Endothelial cell of umbilical vein (primary cell): ENCODE measurements at regions not wholly inside any gene's neighbourhood (a gene's known extent, or its start where the extent isn't known, plus 50 kb on each side); places are given as distances from the start of the nearest gene placed in this dataset.

Source experiments
- BruUV-seq: library from RNA; stranded (reverse); fragments of 400-500 nt; replicated peaks from 2 replicates; lab custom pipeline; 2021; lab: Mats Ljungman, UMichigan
- CTCF ChIA-PET: fragments of 300-600, 350-600 bp; sonication (Branson Sonifier 250); formaldehyde crosslinking; loops from one replicate; lab custom pipeline; 2021; ENCODE audit warnings: antibody characterized with exemption, inconsistent platforms; lab: Charles Lee
- POLR2A ChIA-PET: fragments of 300-600, 350-600 bp; sonication (Branson Sonifier 250); formaldehyde crosslinking; loops from one replicate; lab custom pipeline; 2021; ENCODE audit warnings: antibody characterized with exemption, inconsistent platforms; lab: Charles Lee
- DNase-seq: peaks from one replicate; pipeline ENCODE4 v3.0.0-alpha.2; 2011; ENCODE audit warnings: low read depth, low spot score
- FAIRE-seq: peaks from 2 replicates; lab custom pipeline; 2011; peaks lifted over from hg19 to GRCh38; lab: Jason Lieb, UNC
- H2AFZ ChIP-seq: 2 replicates; pipeline ENCODE4 v1.6.0; 2012; ENCODE audit warnings: low read depth, low read length, control low read depth, inconsistent platforms
- H3K27ac ChIP-seq: 2 replicates; pipeline ENCODE4 v1.5.1; 2011; ENCODE audit warnings: low read depth, mild to moderate bottlenecking, control low read depth, low read length, moderate library complexity; ENCODE audit not compliant: insufficient read depth
- H3K27me3 ChIP-seq, 2 experiments: 2 replicates each; pipeline versions ENCODE4 v1.6.0 to v1.6.1; 2011; ENCODE audit warnings: low read length in 2 of 2, mixed read lengths in 1 of 2; ENCODE audit not compliant: control insufficient read depth in 2 of 2, insufficient read depth in 2 of 2
- H3K36me3 ChIP-seq, 2 experiments: 2 replicates in 1 of 2; 3 replicates in 1 of 2; pipeline ENCODE4 v1.5.1; 2011; ENCODE audit warnings: low read length in 2 of 2, mild to moderate bottlenecking in 1 of 2, moderate library complexity in 1 of 2; ENCODE audit not compliant: control insufficient read depth in 2 of 2, insufficient read depth in 2 of 2; ENCODE audit errors: extremely low read depth in 1 of 2
- H3K4me1 ChIP-seq: 3 replicates; pipeline ENCODE4 v1.5.1; 2011; ENCODE audit warnings: mild to moderate bottlenecking, low read length; ENCODE audit not compliant: control insufficient read depth, insufficient read depth; ENCODE audit errors: extremely low read depth
- H3K4me2 ChIP-seq: 2 replicates; pipeline ENCODE4 v1.6.1; 2011; ENCODE audit warnings: low read length, control low read depth, mixed read lengths; ENCODE audit not compliant: insufficient read depth
- H3K4me3 ChIP-seq, 3 experiments: fragments of 200-600 bp in 1 of 3; sonication (generic), shearing (Covaris generic) in 1 of 3; replicated peaks in 1 of 3; 2 replicates each; pipeline ENCODE4 v1.5.1; 2011 to 2016; ENCODE audit warnings: control low read depth in 3 of 3, low read length in 3 of 3, mild to moderate bottlenecking in 2 of 3, inconsistent platforms in 1 of 3, low read depth in 1 of 3, moderate library complexity in 1 of 3; ENCODE audit not compliant: insufficient read depth in 1 of 3
- H3K79me2 ChIP-seq: 2 replicates; pipeline ENCODE4 v1.6.0; 2012; ENCODE audit warnings: low read length, inconsistent platforms; ENCODE audit not compliant: control insufficient read depth, insufficient read depth
- H3K9ac ChIP-seq: replicated peaks from 2 replicates; pipeline ENCODE3; 2011; ENCODE audit warnings: low read length, control low read depth; ENCODE audit not compliant: insufficient read depth; ENCODE audit errors: extremely low read depth
- H3K9me1 ChIP-seq: replicated peaks from 3 replicates; pipeline ENCODE4 v1.6.0; 2011; ENCODE audit warnings: mild to moderate bottlenecking, low read length; ENCODE audit not compliant: control insufficient read depth, insufficient read depth; ENCODE audit errors: extremely low read depth
- H3K9me3 ChIP-seq: replicated peaks from 2 replicates; pipeline ENCODE4 v1.5.1; 2012; ENCODE audit warnings: low read length, inconsistent platforms; ENCODE audit not compliant: control insufficient read depth, insufficient read depth
- H4K20me1 ChIP-seq: replicated peaks from 2 replicates; pipeline ENCODE3; 2011; ENCODE audit warnings: mild to moderate bottlenecking, low read length; ENCODE audit not compliant: control insufficient read depth, insufficient read depth; ENCODE audit errors: extremely low read depth
- EZH2 ChIP-seq: IDR thresholded peaks from 2 replicates; pipeline ENCODE4 v1.6.1; 2012; ENCODE audit warnings: borderline replicate concordance, low read depth, mild to moderate bottlenecking, moderate library complexity, low read length, inconsistent platforms; ENCODE audit not compliant: severe bottlenecking
- FOS ChIP-seq: IDR thresholded peaks from 2 replicates; pipeline ENCODE4 v1.6.1; 2011; ENCODE audit warnings: mild to moderate bottlenecking, low read length, moderate library complexity, borderline replicate concordance; ENCODE audit not compliant: insufficient read depth
- GATA2 ChIP-seq: IDR thresholded peaks from 2 replicates; pipeline ENCODE4 v1.7.0; 2011; ENCODE audit warnings: low read depth, mild to moderate bottlenecking, moderate library complexity, mixed read lengths, low read length; ENCODE audit not compliant: insufficient read length, insufficient read depth
- JUN ChIP-seq: IDR thresholded peaks from 2 replicates; pipeline ENCODE4 v1.6.1; 2011; ENCODE audit warnings: borderline replicate concordance, low read depth; ENCODE audit not compliant: insufficient read length, insufficient read depth
- MAX ChIP-seq: IDR thresholded peaks from 2 replicates; pipeline ENCODE4 v1.6.1; 2011; ENCODE audit not compliant: insufficient read depth, insufficient read length
- MYC ChIP-seq: IDR thresholded peaks from one replicate; pipeline ENCODE4 v1.6.1; 2011; ENCODE audit warnings: mild to moderate bottlenecking, low read depth, low read length
- POLR2A ChIP-seq: IDR thresholded peaks from 2 replicates; pipeline ENCODE4 v1.6.1; 2012; ENCODE audit warnings: low read depth, mild to moderate bottlenecking, control low read depth, low read length
- POLR2AphosphoS5 ChIP-seq: IDR thresholded peaks from 2 replicates; pipeline ENCODE4 v1.6.1; 2012; ENCODE audit warnings: low read depth, mild to moderate bottlenecking, control low read depth, low read length, moderate library complexity; ENCODE audit not compliant: insufficient read depth
- dilution Hi-C: fragments of 300-500 bp; cut with MboI; formaldehyde crosslinking; loops from one replicate; pipeline ENCODE4 v1.15.0; 2019; ENCODE audit warnings: low sequenced_read_pairs; ENCODE audit not compliant: extremely low pct_ligation_motif_present
- intact Hi-C: fragments of 100-400 bp; cut with micrococcal nuclease; formaldehyde crosslinking; loops from one replicate; pipeline ENCODE4 v1.10.0; 2022
- TF ChIP-seq, protein P1 (sequence below), 2 donors: IDR thresholded peaks; 1 replicate in 1 of 2; 2 replicates in 1 of 2; pipeline ENCODE4 v1.5.1; 2011; ENCODE audit warnings: low read length in 2 of 2, mild to moderate bottlenecking in 2 of 2, moderate library complexity in 2 of 2, control low read depth in 1 of 2, inconsistent platforms in 1 of 2, low read depth in 1 of 2; ENCODE audit not compliant: insufficient read depth in 1 of 2; ENCODE audit errors: extremely low read depth in 1 of 2

GRCh38 chr6:167397712-167398111 is 72.8 kb downstream of the TTLL2 start:
- H3K4me2 ChIP-seq = no peak overlapping the region
- no peak overlapping the region for H3K9ac ChIP-seq
- DNase-seq (no peak), FAIRE-seq (no peak)
- H3K4me1 ChIP-seq = no peaks in the 10 kb centered on the region
- dilution Hi-C loops (no loop called here), intact Hi-C loops (no loop called here)
- POLR2A ChIA-PET = no interaction called here
- H3K9me3 ChIP-seq = no peaks in the 10 kb centered on the region
- CTCF ChIA-PET = no interaction called here
- BruUV-seq = no TSS peak
- no peak overlapping the region for H3K4me3 ChIP-seq
- TF ChIP-seq EZH2 = no peak
- no peaks in the 10 kb centered on the region for H3K27me3 ChIP-seq
- no peaks in the 10 kb centered on the region for H3K9me1 ChIP-seq
- no peak overlapping the region for H3K27ac ChIP-seq
- no peaks in the 10 kb centered on the region for H3K36me3 ChIP-seq
- no peak overlapping the region for H2AFZ ChIP-seq
- H4K20me1 ChIP-seq = no peaks in the 10 kb centered on the region
- no peaks in the 10 kb centered on the region for H3K79me2 ChIP-seq

DNA sequence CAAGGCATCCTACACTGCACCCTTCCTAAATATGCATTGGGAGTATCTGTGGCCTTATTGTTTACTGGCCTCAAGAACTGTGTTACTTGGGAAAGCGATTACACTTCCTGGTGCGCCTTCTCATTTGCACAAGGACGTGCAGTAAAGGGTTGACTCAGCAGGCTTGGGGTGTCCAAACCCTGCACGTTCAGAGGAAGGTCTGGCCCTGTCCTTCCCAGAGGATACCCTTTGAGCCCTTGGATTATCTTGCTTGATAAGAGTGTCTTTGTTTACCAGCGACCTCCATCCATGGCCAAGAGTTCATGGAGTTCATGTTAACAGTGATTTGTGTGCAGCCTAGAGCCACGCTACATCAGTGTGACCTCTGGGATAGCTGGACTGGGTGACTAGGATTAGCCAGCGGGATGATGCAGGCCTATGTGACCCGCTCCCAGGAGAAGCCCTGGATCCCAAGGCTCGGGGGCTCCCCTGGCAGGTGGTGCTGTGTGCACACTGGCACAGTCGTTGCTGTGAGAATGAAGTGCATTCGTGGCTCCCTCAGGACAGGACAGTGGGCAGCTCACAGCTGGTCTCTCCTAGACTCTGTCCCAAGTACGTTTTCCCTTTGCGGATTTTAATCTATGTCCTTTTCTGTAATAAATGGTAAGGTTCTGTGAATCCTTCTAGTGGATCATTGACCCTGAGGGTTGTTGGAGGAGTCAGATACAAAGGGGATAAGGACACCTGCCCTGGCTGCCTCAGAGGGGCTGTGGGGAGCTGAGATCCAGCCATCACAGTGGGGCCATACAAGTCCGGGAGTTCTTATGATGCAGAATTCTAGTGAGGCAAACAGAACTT is 73.5 kb downstream of the TTLL2 start:
- no peaks in the 10 kb centered on the region for H3K9me1 ChIP-seq
- DNase-seq (no peak), FAIRE-seq (no peak)
- H3K4me2 ChIP-seq = no peak overlapping the region
- no peak for TF ChIP-seq GATA2
- TF ChIP-seq MYC = no peak
- TF ChIP-seq, protein P1, sequence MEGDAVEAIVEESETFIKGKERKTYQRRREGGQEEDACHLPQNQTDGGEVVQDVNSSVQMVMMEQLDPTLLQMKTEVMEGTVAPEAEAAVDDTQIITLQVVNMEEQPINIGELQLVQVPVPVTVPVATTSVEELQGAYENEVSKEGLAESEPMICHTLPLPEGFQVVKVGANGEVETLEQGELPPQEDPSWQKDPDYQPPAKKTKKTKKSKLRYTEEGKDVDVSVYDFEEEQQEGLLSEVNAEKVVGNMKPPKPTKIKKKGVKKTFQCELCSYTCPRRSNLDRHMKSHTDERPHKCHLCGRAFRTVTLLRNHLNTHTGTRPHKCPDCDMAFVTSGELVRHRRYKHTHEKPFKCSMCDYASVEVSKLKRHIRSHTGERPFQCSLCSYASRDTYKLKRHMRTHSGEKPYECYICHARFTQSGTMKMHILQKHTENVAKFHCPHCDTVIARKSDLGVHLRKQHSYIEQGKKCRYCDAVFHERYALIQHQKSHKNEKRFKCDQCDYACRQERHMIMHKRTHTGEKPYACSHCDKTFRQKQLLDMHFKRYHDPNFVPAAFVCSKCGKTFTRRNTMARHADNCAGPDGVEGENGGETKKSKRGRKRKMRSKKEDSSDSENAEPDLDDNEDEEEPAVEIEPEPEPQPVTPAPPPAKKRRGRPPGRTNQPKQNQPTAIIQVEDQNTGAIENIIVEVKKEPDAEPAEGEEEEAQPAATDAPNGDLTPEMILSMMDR (IDR thresholded peaks at IDR 0.05; ENCODE audit: extremely low read depth in 1 of 2, insufficient read depth in 1 of 2, low read depth in 1 of 2, low read length in 2 of 2) = no peak
- no peak for TF ChIP-seq MAX
- no peak for TF ChIP-seq EZH2
- no peak for TF ChIP-seq JUN
- TF ChIP-seq POLR2A = no peak
- TF ChIP-seq POLR2AphosphoS5 = no peak
- TF ChIP-seq FOS = no peak
- H3K9ac ChIP-seq = no peak overlapping the region
- ChIA-PET POLR2A (no interaction called here), CTCF (no interaction called here)
- no peak overlapping the region for H3K4me3 ChIP-seq
- H3K4me1 ChIP-seq = no peaks in the 10 kb centered on the region
- no peaks in the 10 kb centered on the region for H3K27me3 ChIP-seq
- no peak overlapping the region for H2AFZ ChIP-seq
- intact Hi-C loops = no loop called here
- H4K20me1 ChIP-seq = no peaks in the 10 kb centered on the region
- H3K9me3 ChIP-seq = no peaks in the 10 kb centered on the region
- H3K79me2 ChIP-seq = no peaks in the 10 kb centered on the region
- BruUV-seq = no TSS peak
- dilution Hi-C loops = no loop called here
- no peak overlapping the region for H3K27ac ChIP-seq
- no peaks in the 10 kb centered on the region for H3K36me3 ChIP-seq
